HEK293T (cell line): ENCODE measurements at regions not wholly inside any gene's neighbourhood (a gene's known extent, or its start where the extent isn't known, plus 50 kb on each side); places are given as distances from the start of the nearest gene placed in this dataset.

Source experiments
- ARNT ChIP-seq: fragments of 450-650 bp; IDR thresholded peaks from 2 replicates; pipeline ENCODE4 v1.6.1; 2017; ENCODE audit warnings: mild to moderate bottlenecking
- ELF4 ChIP-seq: fragments of 450-650 bp; IDR thresholded peaks from 2 replicates; pipeline ENCODE4 v1.6.1; 2017; ENCODE audit warnings: antibody characterized with exemption
- FOXM1 ChIP-seq: fragments of 450-650 bp; IDR thresholded peaks from 2 replicates; pipeline ENCODE4 v1.6.1; 2017; ENCODE audit warnings: mild to moderate bottlenecking, borderline replicate concordance
- L3MBTL2 ChIP-seq: fragments of 450-650 bp; conservative IDR thresholded peaks from 2 replicates; pipeline ENCODE4 v1.6.1; 2016; ENCODE audit warnings: mild to moderate bottlenecking
- LEF1 ChIP-seq: fragments of 450-650 bp; IDR thresholded peaks from 2 replicates; pipeline ENCODE4 v1.6.1; 2017; ENCODE audit warnings: mild to moderate bottlenecking, borderline replicate concordance
- SP1 ChIP-seq: fragments of 450-650 bp; IDR thresholded peaks from 2 replicates; pipeline ENCODE4 v1.6.1; 2017
- SUZ12 ChIP-seq: fragments of 450-650 bp; IDR thresholded peaks from 2 replicates; pipeline ENCODE4 v1.6.1; 2016; ENCODE audit warnings: mild to moderate bottlenecking

- TF ChIP-seq ARNT (no peak), L3MBTL2 (no peak), SP1 (no peak), LEF1 (no peak), FOXM1 (no peak), ELF4 (no peak), SUZ12 (no peak)
Measured at GRCh38 chr5:156154757-156155156, 172.2 kb upstream of the SGCD start.
